AG09309 (cell line): ENCODE measurements at regions not wholly inside any gene's neighbourhood (a gene's known extent, or its start where the extent isn't known, plus 50 kb on each side); places are given as distances from the start of the nearest gene placed in this dataset.
A peak's percentile ranks its signal among the peaks of the same experiment; 100 is the strongest.

Source experiments
- DNase-seq: peaks from one replicate; pipeline ENCODE4 v3.0.0-alpha.2; 2010; ENCODE audit warnings: low read depth
- H3K4me3 ChIP-seq: 2 replicates; pipeline ENCODE4 v1.5.1; 2011; ENCODE audit warnings: mild to moderate bottlenecking, low read depth, low read length, moderate library complexity; ENCODE audit not compliant: control insufficient read depth
- CTCF ChIP-seq: IDR thresholded peaks from 2 replicates; pipeline ENCODE4 v1.5.1; 2011; ENCODE audit warnings: mild to moderate bottlenecking, low read depth, low read length, inconsistent platforms; ENCODE audit not compliant: insufficient read depth, control insufficient read depth; ENCODE audit errors: missing control alignments

DNA sequence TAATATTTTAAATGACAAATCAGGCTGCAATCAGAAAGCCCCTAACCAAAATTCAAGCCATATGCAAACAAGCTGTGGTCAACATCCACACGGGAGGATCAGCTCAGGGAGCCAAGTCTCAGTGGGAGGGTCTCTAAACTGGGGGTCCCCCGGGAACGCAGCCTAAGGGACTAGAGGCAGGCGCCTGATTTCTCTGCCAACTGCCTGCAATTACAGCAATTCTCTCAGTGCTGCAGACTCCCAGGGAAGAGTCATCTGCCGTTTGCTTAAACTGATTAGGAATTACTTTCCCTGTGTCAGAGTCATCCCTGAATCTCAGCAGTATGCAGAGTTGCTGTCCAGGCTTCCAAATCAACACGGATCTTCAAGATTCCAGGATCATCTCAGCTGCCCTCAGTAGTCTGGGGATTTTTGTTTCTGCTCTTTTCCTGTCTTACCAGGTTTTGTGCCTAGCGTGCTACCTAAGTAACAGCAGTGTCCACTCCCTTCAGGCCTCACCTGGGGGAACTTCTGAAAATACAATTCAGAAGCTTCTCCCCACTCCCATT, 247.8 kb downstream of the RRAGC start:
- TF ChIP-seq CTCF = no peak
- no peak for DNase-seq
- H3K4me3 ChIP-seq = no peak overlapping the region

DNA sequence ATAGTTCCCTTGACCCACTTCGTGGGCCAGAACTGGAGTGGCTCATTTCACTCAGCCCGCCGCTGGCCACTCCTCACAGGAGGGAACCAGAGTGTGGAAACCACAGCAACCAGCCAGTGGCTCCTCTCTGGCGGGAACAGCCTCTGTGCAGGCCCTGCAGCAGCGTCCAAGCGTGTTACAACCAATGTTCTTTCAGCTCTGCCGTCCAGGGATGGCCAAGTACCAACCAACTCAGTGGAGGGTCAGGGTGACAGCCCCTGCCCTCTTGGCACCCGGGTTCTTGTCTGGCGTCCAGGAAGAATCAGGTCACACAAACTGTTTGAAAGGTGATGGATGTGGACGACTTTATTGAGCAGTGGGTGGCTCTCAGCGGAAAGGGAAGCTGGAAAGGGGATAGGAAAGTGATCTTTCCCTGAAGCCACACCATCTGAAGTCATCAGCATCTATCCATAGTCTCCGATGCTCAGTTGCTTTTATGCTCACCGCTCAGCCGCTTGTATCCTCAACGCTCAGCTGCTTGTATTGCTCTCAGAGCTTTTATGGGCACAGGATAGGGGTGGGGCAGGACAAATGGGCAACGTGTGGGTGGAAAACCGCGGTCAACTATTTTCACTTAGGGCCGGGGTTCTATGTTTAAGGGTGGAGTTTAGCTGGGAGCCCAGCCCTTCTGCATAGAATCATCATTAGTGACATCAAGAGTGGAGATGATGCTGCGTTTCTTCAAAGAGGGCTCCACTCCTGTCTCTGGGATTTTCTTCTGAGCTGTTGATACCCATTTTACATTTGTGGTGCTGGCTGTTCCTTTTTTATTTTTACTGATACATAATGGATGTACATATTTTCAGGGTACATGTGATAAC, 250.2 kb downstream of the RRAGC start:
- no peak overlapping the region for H3K4me3 ChIP-seq
- no peak for DNase-seq

DNA sequence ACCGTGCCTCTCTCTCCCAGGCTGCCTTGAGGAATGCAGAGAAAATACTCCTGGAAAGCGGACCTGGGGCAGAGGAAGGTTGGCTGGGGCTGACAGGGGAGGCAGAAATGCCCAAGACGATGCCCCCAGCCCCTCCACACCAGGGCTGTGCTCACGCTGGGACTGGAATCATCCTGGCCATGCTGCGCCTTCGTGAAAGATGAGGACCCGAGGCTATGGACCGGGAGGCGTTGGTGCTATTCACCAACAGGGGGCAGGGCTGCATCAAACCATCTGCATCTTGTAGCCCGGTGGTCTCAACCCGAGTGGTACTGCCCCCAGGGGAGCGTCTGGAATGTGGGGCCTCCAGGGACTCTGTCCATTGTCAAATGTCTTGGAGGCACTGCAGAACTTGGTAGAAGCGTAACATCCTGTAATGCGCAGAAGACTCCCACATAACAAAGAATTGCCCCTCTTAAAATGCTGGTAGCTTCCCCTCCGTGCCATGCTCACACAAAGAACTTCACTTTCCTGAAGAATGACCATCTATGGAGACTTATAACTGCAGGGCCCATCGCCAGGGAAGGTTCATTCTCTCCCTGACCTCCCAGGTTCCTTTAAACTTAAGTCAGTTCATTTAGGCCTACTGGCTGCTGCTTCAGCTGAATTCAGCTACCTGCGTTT, 251.2 kb downstream of the RRAGC start:
- H3K4me3 ChIP-seq = no peak overlapping the region
- no peak for DNase-seq
- peak; percentile 26 for TF ChIP-seq CTCF

More for the DNA sequence above, 250.2 kb downstream of the RRAGC start:
- no peak for TF ChIP-seq CTCF

DNA sequence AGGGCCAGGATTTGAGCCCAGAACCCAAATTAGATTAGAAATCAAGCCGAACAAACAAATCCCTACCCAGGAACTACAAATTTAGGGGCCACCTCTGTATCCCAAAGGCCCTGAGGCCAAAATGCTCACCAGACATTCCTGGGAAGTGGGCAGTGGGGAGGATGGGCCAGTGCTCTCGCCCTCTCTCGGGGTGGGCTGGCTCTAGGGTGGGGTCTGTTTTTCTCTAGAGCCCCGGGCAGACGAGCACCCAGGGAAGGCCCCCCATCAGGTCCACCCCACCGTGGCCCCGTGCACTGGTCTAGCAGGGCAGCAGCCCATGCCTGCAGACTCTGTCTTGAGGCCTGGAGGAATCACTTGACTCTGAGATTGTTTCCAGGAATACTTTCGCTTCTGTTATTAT, 252.0 kb downstream of the RRAGC start:
- no peak overlapping the region for H3K4me3 ChIP-seq
- DNase-seq = no peak
- no peak for TF ChIP-seq CTCF

DNA sequence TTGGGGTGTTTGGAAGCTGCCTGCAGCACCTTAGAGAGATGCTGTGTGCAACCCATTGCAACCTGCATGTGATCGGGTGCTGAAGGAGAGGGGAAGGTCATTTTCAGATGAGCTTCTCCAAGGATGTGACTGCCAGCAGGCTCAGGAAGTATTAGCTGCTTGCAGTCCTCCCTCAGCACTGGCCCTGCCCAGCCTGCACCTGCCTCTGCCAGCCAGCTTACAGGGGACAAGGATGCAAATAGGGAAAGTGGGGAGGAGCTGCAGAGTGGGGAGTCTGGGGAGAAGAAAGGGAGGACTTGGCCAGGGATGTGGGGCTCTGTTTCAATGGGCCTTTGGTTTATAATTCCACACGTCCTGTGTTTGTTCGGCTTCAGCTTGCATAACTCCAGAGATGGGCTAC, 254.5 kb downstream of the RRAGC start:
- H3K4me3 ChIP-seq = no peak overlapping the region
- no peak for TF ChIP-seq CTCF
- no peak for DNase-seq

GRCh38 chr1:38603907-38604306, 255.7 kb downstream of the RRAGC start:
- no peak for DNase-seq
- TF ChIP-seq CTCF = no peak
- no peak overlapping the region for H3K4me3 ChIP-seq
